ENCODE measurements at regions not wholly inside any gene's neighbourhood (a gene's known extent, or its start where the extent isn't known, plus 50 kb on each side); places are given as distances from the start of the nearest gene placed in this dataset.

DNA sequence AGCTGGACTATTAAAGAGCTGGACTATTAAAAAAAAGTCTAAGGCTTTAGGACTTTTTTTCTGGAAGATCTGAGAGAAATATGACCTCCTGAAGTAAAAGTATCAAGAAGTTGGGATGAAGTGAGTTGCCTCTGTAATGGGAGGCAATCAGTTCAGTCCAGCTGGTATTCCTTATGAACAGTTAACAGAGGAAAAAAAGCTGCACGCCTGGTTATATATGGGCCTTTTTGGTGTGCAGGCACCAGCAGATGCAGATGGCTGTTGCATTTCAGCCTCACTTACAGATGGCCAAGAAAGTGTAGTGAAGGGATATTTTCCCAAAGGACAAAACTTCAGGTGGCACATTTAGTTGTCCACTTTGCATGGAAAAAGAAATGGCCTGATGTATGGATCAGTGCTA lies 70.3 kb upstream of the ELOVL5 start:
- TF ChIP-seq, protein P1, sequence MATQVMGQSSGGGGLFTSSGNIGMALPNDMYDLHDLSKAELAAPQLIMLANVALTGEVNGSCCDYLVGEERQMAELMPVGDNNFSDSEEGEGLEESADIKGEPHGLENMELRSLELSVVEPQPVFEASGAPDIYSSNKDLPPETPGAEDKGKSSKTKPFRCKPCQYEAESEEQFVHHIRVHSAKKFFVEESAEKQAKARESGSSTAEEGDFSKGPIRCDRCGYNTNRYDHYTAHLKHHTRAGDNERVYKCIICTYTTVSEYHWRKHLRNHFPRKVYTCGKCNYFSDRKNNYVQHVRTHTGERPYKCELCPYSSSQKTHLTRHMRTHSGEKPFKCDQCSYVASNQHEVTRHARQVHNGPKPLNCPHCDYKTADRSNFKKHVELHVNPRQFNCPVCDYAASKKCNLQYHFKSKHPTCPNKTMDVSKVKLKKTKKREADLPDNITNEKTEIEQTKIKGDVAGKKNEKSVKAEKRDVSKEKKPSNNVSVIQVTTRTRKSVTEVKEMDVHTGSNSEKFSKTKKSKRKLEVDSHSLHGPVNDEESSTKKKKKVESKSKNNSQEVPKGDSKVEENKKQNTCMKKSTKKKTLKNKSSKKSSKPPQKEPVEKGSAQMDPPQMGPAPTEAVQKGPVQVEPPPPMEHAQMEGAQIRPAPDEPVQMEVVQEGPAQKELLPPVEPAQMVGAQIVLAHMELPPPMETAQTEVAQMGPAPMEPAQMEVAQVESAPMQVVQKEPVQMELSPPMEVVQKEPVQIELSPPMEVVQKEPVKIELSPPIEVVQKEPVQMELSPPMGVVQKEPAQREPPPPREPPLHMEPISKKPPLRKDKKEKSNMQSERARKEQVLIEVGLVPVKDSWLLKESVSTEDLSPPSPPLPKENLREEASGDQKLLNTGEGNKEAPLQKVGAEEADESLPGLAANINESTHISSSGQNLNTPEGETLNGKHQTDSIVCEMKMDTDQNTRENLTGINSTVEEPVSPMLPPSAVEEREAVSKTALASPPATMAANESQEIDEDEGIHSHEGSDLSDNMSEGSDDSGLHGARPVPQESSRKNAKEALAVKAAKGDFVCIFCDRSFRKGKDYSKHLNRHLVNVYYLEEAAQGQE (IDR thresholded peaks at IDR 0.05; ENCODE audit: low read depth): no peak
- no peak for TF ChIP-seq TCF7L2 (IDR thresholded peaks at IDR 0.05; ENCODE audit: borderline replicate concordance, extremely low read depth, insufficient read depth, insufficient read length)
- no peak for TF ChIP-seq ZNF274 (IDR thresholded peaks at IDR 0.05; ENCODE audit: low read depth, low read length)
- no peak for TF ChIP-seq JUND (IDR thresholded peaks at IDR 0.05)
- TF ChIP-seq YY1 (IDR thresholded peaks at IDR 0.05; ENCODE audit: extremely low read depth, insufficient replicate concordance, low read depth, low read length): no peak
- no peak for TF ChIP-seq FOSL1 (IDR thresholded peaks at IDR 0.05; ENCODE audit: low read depth)
- TF ChIP-seq, protein P2, sequence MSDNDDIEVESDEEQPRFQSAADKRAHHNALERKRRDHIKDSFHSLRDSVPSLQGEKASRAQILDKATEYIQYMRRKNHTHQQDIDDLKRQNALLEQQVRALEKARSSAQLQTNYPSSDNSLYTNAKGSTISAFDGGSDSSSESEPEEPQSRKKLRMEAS (IDR thresholded peaks at IDR 0.05): no peak
- TF ChIP-seq SRF (IDR thresholded peaks at IDR 0.05; ENCODE audit: low read depth): no peak
- TF ChIP-seq ELF1 (IDR thresholded peaks at IDR 0.05; ENCODE audit: borderline replicate concordance, low read depth): no peak
- TF ChIP-seq SP1 (IDR thresholded peaks at IDR 0.05; ENCODE audit: low read depth): no peak
- TF ChIP-seq POLR2AphosphoS5 (IDR thresholded peaks at IDR 0.05; ENCODE audit: low read depth, low read length): no peak
- TF ChIP-seq, protein P3, sequence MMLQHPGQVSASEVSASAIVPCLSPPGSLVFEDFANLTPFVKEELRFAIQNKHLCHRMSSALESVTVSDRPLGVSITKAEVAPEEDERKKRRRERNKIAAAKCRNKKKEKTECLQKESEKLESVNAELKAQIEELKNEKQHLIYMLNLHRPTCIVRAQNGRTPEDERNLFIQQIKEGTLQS (IDR thresholded peaks at IDR 0.05): no peak
- TF ChIP-seq ZFX (IDR thresholded peaks at IDR 0.05): no peak
- no peak for TF ChIP-seq EGR1 (IDR thresholded peaks at IDR 0.05; ENCODE audit: low read depth)
- TF ChIP-seq EZH2 (IDR thresholded peaks at IDR 0.05): no peak
- no peak for TF ChIP-seq SIN3A (IDR thresholded peaks at IDR 0.05; ENCODE audit: low read depth)
- TF ChIP-seq, protein P4, sequence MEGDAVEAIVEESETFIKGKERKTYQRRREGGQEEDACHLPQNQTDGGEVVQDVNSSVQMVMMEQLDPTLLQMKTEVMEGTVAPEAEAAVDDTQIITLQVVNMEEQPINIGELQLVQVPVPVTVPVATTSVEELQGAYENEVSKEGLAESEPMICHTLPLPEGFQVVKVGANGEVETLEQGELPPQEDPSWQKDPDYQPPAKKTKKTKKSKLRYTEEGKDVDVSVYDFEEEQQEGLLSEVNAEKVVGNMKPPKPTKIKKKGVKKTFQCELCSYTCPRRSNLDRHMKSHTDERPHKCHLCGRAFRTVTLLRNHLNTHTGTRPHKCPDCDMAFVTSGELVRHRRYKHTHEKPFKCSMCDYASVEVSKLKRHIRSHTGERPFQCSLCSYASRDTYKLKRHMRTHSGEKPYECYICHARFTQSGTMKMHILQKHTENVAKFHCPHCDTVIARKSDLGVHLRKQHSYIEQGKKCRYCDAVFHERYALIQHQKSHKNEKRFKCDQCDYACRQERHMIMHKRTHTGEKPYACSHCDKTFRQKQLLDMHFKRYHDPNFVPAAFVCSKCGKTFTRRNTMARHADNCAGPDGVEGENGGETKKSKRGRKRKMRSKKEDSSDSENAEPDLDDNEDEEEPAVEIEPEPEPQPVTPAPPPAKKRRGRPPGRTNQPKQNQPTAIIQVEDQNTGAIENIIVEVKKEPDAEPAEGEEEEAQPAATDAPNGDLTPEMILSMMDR (IDR thresholded peaks at IDR 0.05 in 2 of 3, conservative IDR thresholded peaks at IDR 0.05 in 1 of 3; ENCODE audit: borderline replicate concordance in 1 of 3, insufficient read depth in 1 of 3, low read depth in 2 of 3, low read length in 2 of 3): no peak
- TF ChIP-seq, protein P5, sequence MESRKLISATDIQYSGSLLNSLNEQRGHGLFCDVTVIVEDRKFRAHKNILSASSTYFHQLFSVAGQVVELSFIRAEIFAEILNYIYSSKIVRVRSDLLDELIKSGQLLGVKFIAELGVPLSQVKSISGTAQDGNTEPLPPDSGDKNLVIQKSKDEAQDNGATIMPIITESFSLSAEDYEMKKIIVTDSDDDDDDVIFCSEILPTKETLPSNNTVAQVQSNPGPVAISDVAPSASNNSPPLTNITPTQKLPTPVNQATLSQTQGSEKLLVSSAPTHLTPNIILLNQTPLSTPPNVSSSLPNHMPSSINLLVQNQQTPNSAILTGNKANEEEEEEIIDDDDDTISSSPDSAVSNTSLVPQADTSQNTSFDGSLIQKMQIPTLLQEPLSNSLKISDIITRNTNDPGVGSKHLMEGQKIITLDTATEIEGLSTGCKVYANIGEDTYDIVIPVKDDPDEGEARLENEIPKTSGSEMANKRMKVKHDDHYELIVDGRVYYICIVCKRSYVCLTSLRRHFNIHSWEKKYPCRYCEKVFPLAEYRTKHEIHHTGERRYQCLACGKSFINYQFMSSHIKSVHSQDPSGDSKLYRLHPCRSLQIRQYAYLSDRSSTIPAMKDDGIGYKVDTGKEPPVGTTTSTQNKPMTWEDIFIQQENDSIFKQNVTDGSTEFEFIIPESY (IDR thresholded peaks at IDR 0.05; ENCODE audit: extremely low read depth, insufficient replicate concordance, low read length): no peak
- TF ChIP-seq RAD21 (IDR thresholded peaks at IDR 0.05; ENCODE audit: low read depth): no peak
- Histone ChIP-seq H3K27ac (ENCODE audit: low read depth, low read length) (no peak overlapping the region), H3K4me2 (ENCODE audit: low read length) (no peak overlapping the region), H3K4me1 (ENCODE audit: control insufficient read depth in 1 of 2, insufficient read depth in 2 of 2, low read length in 2 of 2) (no peaks in the 10 kb centered on the region), H2AFZ (ENCODE audit: low read depth, low read length, poor library complexity, severe bottlenecking) (no peak overlapping the region), H3K27me3 (ENCODE audit: insufficient read depth, low read length) (no peaks in the 10 kb centered on the region), H3K9me2 (ENCODE audit: insufficient read depth) (no peaks in the 10 kb centered on the region), H4K20me1 (ENCODE audit: insufficient read depth) (no peaks in the 10 kb centered on the region), H3K9me3 (ENCODE audit: control insufficient read depth in 1 of 2, insufficient read depth in 1 of 2, low read depth in 1 of 2, low read length in 2 of 2) (no peaks in the 10 kb centered on the region), H3K9ac (ENCODE audit: low read length) (no peak overlapping the region), H3K36me3 (ENCODE audit: control insufficient read depth in 1 of 2, insufficient read depth in 2 of 2, low read length in 2 of 2) (no peaks in the 10 kb centered on the region), H3K79me2 (ENCODE audit: insufficient read depth, low read length) (no peaks in the 10 kb centered on the region), H3K4me3 (replicated peaks in 1 of 2; ENCODE audit: low read depth in 1 of 2, low read length in 2 of 2) (no peak overlapping the region)
- BruUV-seq (replicated peaks): no TSS peak
- ChIA-PET RAD21 (ENCODE audit: low non-redundant PET in 1 of 2, low total read pairs in 2 of 2, uncharacterized antibody in 2 of 2, unreplicated experiment in 2 of 2) (no interaction called here), CTCF (no interaction called here), POLR2A (no interaction called here)
- ATAC-seq (no peak), DNase-seq (ENCODE audit: low read depth, low spot score) (no peak)
- intact Hi-C loops (cut with micrococcal nuclease): no loop called here

All from HCT116 (cell line).